Parathyroid adenoma (tissue), 2 donors: ENCODE measurements at regions not wholly inside any gene's neighbourhood (a gene's known extent, or its start where the extent isn't known, plus 50 kb on each side); places are given as distances from the start of the nearest gene placed in this dataset.

ENCODE experiments used
- H2AFZ ChIP-seq: fragments of 300-600 bp; sonication (generic); one replicate; pipeline ENCODE4 v1.7.0; 2017; ENCODE audit warnings: antibody characterized with exemption, mild to moderate bottlenecking
- H3K27ac ChIP-seq: fragments of 300-600 bp; sonication (generic); one replicate; pipeline ENCODE4 v1.7.0; 2017
- H3K27me3 ChIP-seq: fragments of 300-600 bp; sonication (generic); one replicate; pipeline ENCODE4 v1.7.0; 2017; ENCODE audit warnings: low read length; ENCODE audit not compliant: control insufficient read depth, insufficient read depth
- H3K36me3 ChIP-seq: fragments of 300-600 bp; sonication (generic); one replicate; pipeline ENCODE4 v1.7.0; 2017; ENCODE audit warnings: low read length; ENCODE audit not compliant: control insufficient read depth, insufficient read depth
- H3K4me1 ChIP-seq: fragments of 300-600 bp; sonication (generic); one replicate; pipeline ENCODE4 v1.7.0; 2017; ENCODE audit warnings: control low read depth
- H3K4me2 ChIP-seq: fragments of 300-600 bp; sonication (generic); one replicate; pipeline ENCODE4 v1.7.0; 2017; ENCODE audit warnings: low read length
- H3K4me3 ChIP-seq: fragments of 300-600 bp; sonication (generic); one replicate; pipeline ENCODE4 v1.7.0; 2017; ENCODE audit warnings: low read depth, low read length
- H3K79me2 ChIP-seq: fragments of 300-600 bp; sonication (generic); one replicate; pipeline ENCODE4 v1.7.0; 2017; ENCODE audit warnings: control low read depth
- H3K9ac ChIP-seq: fragments of 300-600 bp; sonication (generic); one replicate; pipeline ENCODE4 v1.7.0; 2017; ENCODE audit warnings: mild to moderate bottlenecking
- H3K9me3 ChIP-seq: fragments of 300-600 bp; sonication (generic); one replicate; pipeline ENCODE4 v1.7.0; 2017; ENCODE audit warnings: low read length; ENCODE audit not compliant: control insufficient read depth
- CTCF ChIP-seq: fragments of 300-600 bp; sonication (generic); IDR thresholded peaks from one replicate; pipeline ENCODE4 v1.7.0; 2017; ENCODE audit warnings: antibody characterized with exemption, mild to moderate bottlenecking
- donor health status: primary hyperparathyroidism.

- Histone ChIP-seq H3K36me3 (no peaks in the 10 kb centered on the region), H3K4me3 (no peak overlapping the region), H3K27ac (no peak overlapping the region), H2AFZ (no peak overlapping the region), H3K9ac (no peak overlapping the region), H3K27me3 (no peaks in the 10 kb centered on the region), H3K79me2 (no peaks in the 10 kb centered on the region), H3K9me3 (no peaks in the 10 kb centered on the region), H3K4me1 (no peaks in the 10 kb centered on the region), H3K4me2 (no peak overlapping the region)
- TF ChIP-seq CTCF = no peak
Measured at GRCh38 chr20:48339986-48340882, 487.6 kb downstream of the PREX1 start.

- no peak overlapping the region for H3K27ac ChIP-seq
- no peak for TF ChIP-seq CTCF
Measured at GRCh38 chr20:48339190-48339985, 488.4 kb downstream of the PREX1 start.

GRCh38 chr20:48338717-48339116 is 489.1 kb downstream of the PREX1 start:
- Histone ChIP-seq H3K9me3 (no peaks in the 10 kb centered on the region), H3K9ac (no peak overlapping the region), H3K27ac (no peak overlapping the region), H3K4me1 (no peaks in the 10 kb centered on the region), H3K36me3 (no peaks in the 10 kb centered on the region), H3K4me2 (no peak overlapping the region), H3K4me3 (no peak overlapping the region), H3K79me2 (no peaks in the 10 kb centered on the region), H2AFZ (no peak overlapping the region), H3K27me3 (no peaks in the 10 kb centered on the region)
- TF ChIP-seq CTCF = no peak

More at GRCh38 chr20:48339190-48339985, 488.4 kb downstream of the PREX1 start:
- Histone ChIP-seq H3K4me2 (no peak overlapping the region), H3K79me2 (no peaks in the 10 kb centered on the region), H3K9ac (no peak overlapping the region), H3K9me3 (no peaks in the 10 kb centered on the region), H3K4me3 (no peak overlapping the region), H3K27me3 (no peaks in the 10 kb centered on the region), H3K4me1 (no peaks in the 10 kb centered on the region), H2AFZ (no peak overlapping the region), H3K36me3 (no peaks in the 10 kb centered on the region)

- Histone ChIP-seq H3K9me3 (no peaks in the 10 kb centered on the region), H3K79me2 (no peaks in the 10 kb centered on the region), H3K4me1 (no peaks in the 10 kb centered on the region), H2AFZ (no peak overlapping the region), H3K9ac (no peak overlapping the region), H3K27ac (no peak overlapping the region), H3K4me2 (no peak overlapping the region), H3K4me3 (no peak overlapping the region), H3K36me3 (no peaks in the 10 kb centered on the region), H3K27me3 (no peaks in the 10 kb centered on the region)
- TF ChIP-seq CTCF = no peak
Measured at GRCh38 chr20:48336597-48336996, 491.2 kb downstream of the PREX1 start.
